ENCODE measurements at regions not wholly inside any gene's neighbourhood (a gene's known extent, or its start where the extent isn't known, plus 50 kb on each side); places are given as distances from the start of the nearest gene placed in this dataset.
"Not testable (repeated sequence)": the region's sequence is repeated elsewhere in the genome, so short reads cannot be mapped to it uniquely, and the experiment has no call there.

DNA sequence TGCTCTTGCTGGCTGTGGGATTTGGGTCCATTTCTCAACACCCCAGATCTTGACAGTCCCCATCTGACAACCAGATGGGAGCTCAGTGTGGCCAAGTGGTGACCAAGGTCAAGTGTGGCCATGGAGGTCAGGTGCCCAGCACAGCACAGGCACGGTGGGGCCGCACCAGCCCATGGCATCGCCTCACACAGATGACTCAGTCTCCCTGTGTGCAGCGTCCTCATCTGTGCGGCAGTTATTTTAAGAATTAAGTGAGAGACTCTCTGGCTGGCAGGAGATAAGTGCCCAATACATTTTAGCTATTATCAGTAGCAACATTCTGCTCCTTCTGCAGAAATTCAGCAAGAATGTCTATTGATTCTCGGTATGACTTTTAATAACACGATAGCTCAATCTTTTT, 167.2 kb downstream of the DDX1 start:
- Histone ChIP-seq H3K79me2 (ENCODE audit: control insufficient read depth, insufficient read depth, low read length) (no peaks in the 10 kb centered on the region), H4K20me1 (ENCODE audit: control insufficient read depth, extremely low read depth, insufficient read depth, low read length) (no peaks in the 10 kb centered on the region), H3K27ac (ENCODE audit: insufficient read depth, low read length) (no peak overlapping the region), H3K9ac (ENCODE audit: insufficient read depth, low read length) (no peak overlapping the region), H3K4me1 (ENCODE audit: control insufficient read depth, extremely low read depth, insufficient read depth, low read length) (no peaks in the 10 kb centered on the region), H3K27me3 (ENCODE audit: control insufficient read depth, insufficient read depth, low read length) (no peaks in the 10 kb centered on the region), H3K9me3 (ENCODE audit: control insufficient read depth, insufficient read depth, low read depth, low read length) (no peaks in the 10 kb centered on the region), H3K4me3 (replicated peaks in 1 of 4; ENCODE audit: control extremely low read depth in 1 of 4, insufficient read depth in 1 of 4, low read depth in 3 of 4, low read length in 4 of 4) (no peak overlapping the region), H2AFZ (ENCODE audit: low read length) (no peak overlapping the region), H3K4me2 (ENCODE audit: extremely low read depth, insufficient read depth, low read length) (no peak overlapping the region), H3K36me3 (ENCODE audit: control insufficient read depth, insufficient read depth, low read length) (no peaks in the 10 kb centered on the region)
- TF ChIP-seq, protein P1, sequence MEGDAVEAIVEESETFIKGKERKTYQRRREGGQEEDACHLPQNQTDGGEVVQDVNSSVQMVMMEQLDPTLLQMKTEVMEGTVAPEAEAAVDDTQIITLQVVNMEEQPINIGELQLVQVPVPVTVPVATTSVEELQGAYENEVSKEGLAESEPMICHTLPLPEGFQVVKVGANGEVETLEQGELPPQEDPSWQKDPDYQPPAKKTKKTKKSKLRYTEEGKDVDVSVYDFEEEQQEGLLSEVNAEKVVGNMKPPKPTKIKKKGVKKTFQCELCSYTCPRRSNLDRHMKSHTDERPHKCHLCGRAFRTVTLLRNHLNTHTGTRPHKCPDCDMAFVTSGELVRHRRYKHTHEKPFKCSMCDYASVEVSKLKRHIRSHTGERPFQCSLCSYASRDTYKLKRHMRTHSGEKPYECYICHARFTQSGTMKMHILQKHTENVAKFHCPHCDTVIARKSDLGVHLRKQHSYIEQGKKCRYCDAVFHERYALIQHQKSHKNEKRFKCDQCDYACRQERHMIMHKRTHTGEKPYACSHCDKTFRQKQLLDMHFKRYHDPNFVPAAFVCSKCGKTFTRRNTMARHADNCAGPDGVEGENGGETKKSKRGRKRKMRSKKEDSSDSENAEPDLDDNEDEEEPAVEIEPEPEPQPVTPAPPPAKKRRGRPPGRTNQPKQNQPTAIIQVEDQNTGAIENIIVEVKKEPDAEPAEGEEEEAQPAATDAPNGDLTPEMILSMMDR (conservative IDR thresholded peaks at IDR 0.05 in 1 of 2, IDR thresholded peaks at IDR 0.05 in 1 of 2; ENCODE audit: low read depth in 1 of 2, low read length in 2 of 2) = no peak
- no peak for TF ChIP-seq EZH2 (IDR thresholded peaks at IDR 0.05; ENCODE audit: low read length, missing control alignments)
- DNase-seq (ENCODE audit: low read depth in 2 of 2) = no peak

DNA sequence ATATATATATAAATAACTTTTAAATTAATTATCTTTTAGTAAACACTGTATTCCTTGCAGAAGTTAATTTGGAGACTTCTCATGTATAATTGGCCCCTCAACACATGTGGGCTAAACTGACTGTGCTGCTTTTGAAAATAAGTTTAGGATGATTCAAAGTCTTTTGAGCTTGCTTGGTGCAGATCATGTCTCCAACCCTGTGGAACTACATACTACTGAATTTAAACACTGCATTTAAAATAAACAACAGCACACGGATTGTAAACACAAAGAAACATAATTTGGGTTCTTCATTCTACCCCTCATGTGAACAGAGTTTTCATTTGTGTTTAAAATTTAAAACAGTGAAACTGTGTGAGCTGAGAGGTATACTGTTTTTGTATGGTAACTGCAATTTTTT, 167.7 kb downstream of the DDX1 start:
- Histone ChIP-seq H3K4me1 (ENCODE audit: control insufficient read depth, extremely low read depth, insufficient read depth, low read length) (no peaks in the 10 kb centered on the region), H3K27me3 (ENCODE audit: control insufficient read depth, insufficient read depth, low read length) (no peaks in the 10 kb centered on the region), H3K9ac (ENCODE audit: insufficient read depth, low read length) (no peak overlapping the region), H3K27ac (ENCODE audit: insufficient read depth, low read length) (no peak overlapping the region), H3K4me3 (replicated peaks in 1 of 4; ENCODE audit: control extremely low read depth in 1 of 4, insufficient read depth in 1 of 4, low read depth in 3 of 4, low read length in 4 of 4) (no peak overlapping the region), H3K36me3 (ENCODE audit: control insufficient read depth, insufficient read depth, low read length) (no peaks in the 10 kb centered on the region), H3K9me3 (ENCODE audit: control insufficient read depth, insufficient read depth, low read depth, low read length) (no peaks in the 10 kb centered on the region), H2AFZ (ENCODE audit: low read length) (no peak overlapping the region), H3K79me2 (ENCODE audit: control insufficient read depth, insufficient read depth, low read length) (no peaks in the 10 kb centered on the region), H3K4me2 (ENCODE audit: extremely low read depth, insufficient read depth, low read length) (no peak overlapping the region), H4K20me1 (ENCODE audit: control insufficient read depth, extremely low read depth, insufficient read depth, low read length) (no peaks in the 10 kb centered on the region)
- no peak for DNase-seq (ENCODE audit: low read depth in 2 of 2)
- TF ChIP-seq, protein P1 (conservative IDR thresholded peaks at IDR 0.05 in 1 of 2, IDR thresholded peaks at IDR 0.05 in 1 of 2; ENCODE audit: low read depth in 1 of 2, low read length in 2 of 2) = no peak
- no peak for TF ChIP-seq EZH2 (IDR thresholded peaks at IDR 0.05; ENCODE audit: low read length, missing control alignments)

DNA sequence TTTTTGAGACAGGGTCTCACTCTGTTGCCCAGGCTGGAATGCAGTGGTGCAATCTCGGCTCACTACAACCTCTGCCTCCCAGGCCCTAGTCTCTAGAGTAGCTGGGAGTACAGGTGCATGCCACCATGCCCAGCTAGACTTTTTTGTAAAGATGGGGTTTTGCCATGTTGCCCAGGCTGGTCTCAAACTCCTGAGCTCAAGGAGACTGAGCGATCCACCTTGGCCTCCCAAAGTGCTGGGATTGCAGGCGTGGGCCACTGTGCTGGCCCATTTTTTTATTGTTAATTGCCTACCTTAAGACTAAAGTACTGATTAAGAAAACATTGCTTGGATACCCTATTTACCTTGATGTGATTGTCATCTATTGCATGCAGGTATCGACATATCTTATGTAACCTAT, 168.1 kb downstream of the DDX1 start:
- H2AFZ ChIP-seq (ENCODE audit: low read length); H3K36me3 ChIP-seq (ENCODE audit: control insufficient read depth, insufficient read depth, low read length); H3K9me3 ChIP-seq (ENCODE audit: control insufficient read depth, insufficient read depth, low read depth, low read length); H3K4me3 ChIP-seq (replicated peaks in 1 of 4; ENCODE audit: control extremely low read depth in 1 of 4, insufficient read depth in 1 of 4, low read depth in 3 of 4, low read length in 4 of 4); H3K79me2 ChIP-seq (ENCODE audit: control insufficient read depth, insufficient read depth, low read length); H3K27me3 ChIP-seq (ENCODE audit: control insufficient read depth, insufficient read depth, low read length); DNase-seq (ENCODE audit: low read depth in 2 of 2); H3K27ac ChIP-seq (ENCODE audit: insufficient read depth, low read length); H3K9ac ChIP-seq (ENCODE audit: insufficient read depth, low read length); H3K4me2 ChIP-seq (ENCODE audit: extremely low read depth, insufficient read depth, low read length); H3K4me1 ChIP-seq (ENCODE audit: control insufficient read depth, extremely low read depth, insufficient read depth, low read length); H4K20me1 ChIP-seq (ENCODE audit: control insufficient read depth, extremely low read depth, insufficient read depth, low read length): not testable (repeated sequence)
